Fibroblast of lung (primary cell): ENCODE measurements at regions not wholly inside any gene's neighbourhood (a gene's known extent, or its start where the extent isn't known, plus 50 kb on each side); places are given as distances from the start of the nearest gene placed in this dataset.

Experiments
- DNase-seq, 2 donors: peaks; one replicate each; pipeline versions ENCODE4 v3.0.0 to v3.0.0-alpha.2; 2010; ENCODE audit warnings: low read depth in 2 of 2
- H2AFZ ChIP-seq: 2 replicates; pipeline ENCODE4 v1.5.1; 2012; ENCODE audit warnings: low read length, control low read depth, inconsistent platforms
- H3K27ac ChIP-seq: 2 replicates; pipeline ENCODE4 v1.5.1; 2011; ENCODE audit warnings: low read length, control low read depth; ENCODE audit not compliant: insufficient read depth
- H3K27me3 ChIP-seq: 2 replicates; pipeline ENCODE4 v1.5.1; 2011; ENCODE audit warnings: mild to moderate bottlenecking, low read length; ENCODE audit not compliant: control insufficient read depth, insufficient read depth
- H3K36me3 ChIP-seq: 2 replicates; pipeline ENCODE4 v1.5.1; 2011; ENCODE audit warnings: low read length; ENCODE audit not compliant: control insufficient read depth, insufficient read depth
- H3K4me1 ChIP-seq: 2 replicates; pipeline ENCODE4 v1.5.1; 2011; ENCODE audit warnings: low read length; ENCODE audit not compliant: control insufficient read depth, insufficient read depth; ENCODE audit errors: extremely low read depth
- H3K4me2 ChIP-seq: 2 replicates; pipeline ENCODE4 v1.5.1; 2011; ENCODE audit warnings: low read length, control low read depth; ENCODE audit not compliant: insufficient read depth; ENCODE audit errors: extremely low read depth
- H3K4me3 ChIP-seq, 4 experiments: fragments of 200-600 bp in 1 of 4; sonication (generic) in 1 of 4; replicated peaks in 1 of 4; 2 replicates each; pipeline ENCODE4 v1.5.1; 2011 to 2016; ENCODE audit warnings: low read length in 4 of 4, low read depth in 3 of 4, mild to moderate bottlenecking in 3 of 4, control low read depth in 2 of 4, inconsistent platforms in 1 of 4, mixed read lengths in 1 of 4; ENCODE audit not compliant: insufficient read depth in 1 of 4; ENCODE audit errors: control extremely low read depth in 1 of 4
- H3K79me2 ChIP-seq: 2 replicates; pipeline ENCODE4 v1.5.1; 2012; ENCODE audit warnings: mild to moderate bottlenecking, low read length, inconsistent platforms; ENCODE audit not compliant: control insufficient read depth, insufficient read depth
- H3K9ac ChIP-seq: 2 replicates; pipeline ENCODE4 v1.5.1; 2011; ENCODE audit warnings: mild to moderate bottlenecking, low read length, control low read depth; ENCODE audit not compliant: insufficient read depth
- H3K9me3 ChIP-seq: 2 replicates; pipeline ENCODE4 v1.5.1; 2012; ENCODE audit warnings: low read depth, low read length; ENCODE audit not compliant: control insufficient read depth, insufficient read depth
- H4K20me1 ChIP-seq: 2 replicates; pipeline ENCODE4 v1.5.1; 2011; ENCODE audit warnings: low read length; ENCODE audit not compliant: control insufficient read depth, insufficient read depth; ENCODE audit errors: extremely low read depth
- CTCF ChIP-seq, 2 donors: IDR thresholded peaks in 1 of 2; conservative IDR thresholded peaks in 1 of 2; 1 replicate in 1 of 2; 2 replicates in 1 of 2; pipeline ENCODE4 v1.5.1; 2011 to 2012; ENCODE audit warnings: low read length in 2 of 2, control low read depth in 1 of 2, inconsistent platforms in 1 of 2, low read depth in 1 of 2, mild to moderate bottlenecking in 1 of 2
- EZH2 ChIP-seq: IDR thresholded peaks from 2 replicates; pipeline ENCODE4 v1.5.1; 2012; ENCODE audit warnings: low read length, control low read depth, mild to moderate bottlenecking; ENCODE audit errors: missing control alignments

- H3K36me3 ChIP-seq = no peaks in the 10 kb centered on the region
- TF ChIP-seq EZH2 = no peak
- TF ChIP-seq CTCF (conservative IDR thresholded peaks at IDR 0.05 in 1 of 2, IDR thresholded peaks at IDR 0.05 in 1 of 2; ENCODE audit: low read depth in 1 of 2, low read length in 2 of 2) = no peak
- peaks cover 3% of the 10 kb centered on the region for H3K4me1 ChIP-seq
- H4K20me1 ChIP-seq = no peaks in the 10 kb centered on the region
- no peaks in the 10 kb centered on the region for H3K79me2 ChIP-seq
- H3K9me3 ChIP-seq = no peaks in the 10 kb centered on the region
- H3K9ac ChIP-seq = no peak overlapping the region
- peak overlapping the region; percentile 4 for H2AFZ ChIP-seq
- H3K27me3 ChIP-seq = no peaks in the 10 kb centered on the region
- H3K4me2 ChIP-seq = peak overlapping the region; percentile 55
- peak; percentile 74 to 90 for DNase-seq
- peak overlapping the region; percentile 17 to 45 (median 34) for H3K4me3 ChIP-seq
- no peak overlapping the region for H3K27ac ChIP-seq
Observed at GRCh38 chr12:92034858-92035401, 110.7 kb downstream of the BTG1 start.

GRCh38 chr12:92034083-92034482, 111.6 kb downstream of the BTG1 start:
- no peak for DNase-seq
- Histone ChIP-seq H3K4me1 (peaks cover 3% of the 10 kb centered on the region), H2AFZ (no peak overlapping the region), H3K9ac (no peak overlapping the region), H4K20me1 (no peaks in the 10 kb centered on the region), H3K27ac (no peak overlapping the region), H3K4me2 (no peak overlapping the region), H3K9me3 (no peaks in the 10 kb centered on the region), H3K36me3 (no peaks in the 10 kb centered on the region), H3K4me3 (no peak overlapping the region), H3K79me2 (no peaks in the 10 kb centered on the region), H3K27me3 (no peaks in the 10 kb centered on the region)
- TF ChIP-seq EZH2 = no peak
- TF ChIP-seq CTCF (conservative IDR thresholded peaks at IDR 0.05 in 1 of 2, IDR thresholded peaks at IDR 0.05 in 1 of 2; ENCODE audit: low read depth in 1 of 2, low read length in 2 of 2) = no peak

- Histone ChIP-seq H3K9me3 (no peaks in the 10 kb centered on the region), H3K27me3 (no peaks in the 10 kb centered on the region), H4K20me1 (no peaks in the 10 kb centered on the region), H3K4me3 (no peak overlapping the region), H3K27ac (no peak overlapping the region), H3K79me2 (no peaks in the 10 kb centered on the region), H2AFZ (no peak overlapping the region), H3K4me1 (peaks cover 3% of the 10 kb centered on the region), H3K36me3 (no peaks in the 10 kb centered on the region), H3K4me2 (no peak overlapping the region), H3K9ac (no peak overlapping the region)
- TF ChIP-seq EZH2 (no peak), CTCF (conservative IDR thresholded peaks at IDR 0.05 in 1 of 2, IDR thresholded peaks at IDR 0.05 in 1 of 2; ENCODE audit: low read depth in 1 of 2, low read length in 2 of 2) (no peak)
- no peak for DNase-seq
Observed at GRCh38 chr12:92032965-92033364, 112.7 kb downstream of the BTG1 start.
